Stimulated activated naive CD8-positive, alpha-beta T cell treated with anti-CD3 and anti-CD28 coated beads, Interleukin-15, Interleukin-2, amounts not matched to agents 100 ng/mL and 50 ng/mL, for 24 hours (primary cell): ENCODE measurements at regions not wholly inside any gene's neighbourhood (a gene's known extent, or its start where the extent isn't known, plus 50 kb on each side); places are given as distances from the start of the nearest gene placed in this dataset.

Source experiments
- H3K27ac Mint-ChIP-seq: one replicate; pipeline ENCODE4 v1.8.0; 2021; ENCODE audit warnings: mild to moderate bottlenecking, mixed read lengths
- H3K27me3 Mint-ChIP-seq: one replicate; pipeline ENCODE4 v1.8.0; 2021; ENCODE audit warnings: mixed read lengths
- H3K36me3 Mint-ChIP-seq: one replicate; pipeline ENCODE4 v1.8.0; 2021; ENCODE audit warnings: low read depth, mixed read lengths
- H3K4me1 Mint-ChIP-seq: one replicate; pipeline ENCODE4 v1.8.0; 2021; ENCODE audit warnings: low read depth, mixed read lengths
- H3K4me3 Mint-ChIP-seq: one replicate; pipeline ENCODE4 v1.8.0; 2021; ENCODE audit warnings: mild to moderate bottlenecking, mixed read lengths
- H3K9me3 Mint-ChIP-seq: one replicate; pipeline ENCODE4 v1.8.0; 2021; ENCODE audit warnings: mixed read lengths

DNA sequence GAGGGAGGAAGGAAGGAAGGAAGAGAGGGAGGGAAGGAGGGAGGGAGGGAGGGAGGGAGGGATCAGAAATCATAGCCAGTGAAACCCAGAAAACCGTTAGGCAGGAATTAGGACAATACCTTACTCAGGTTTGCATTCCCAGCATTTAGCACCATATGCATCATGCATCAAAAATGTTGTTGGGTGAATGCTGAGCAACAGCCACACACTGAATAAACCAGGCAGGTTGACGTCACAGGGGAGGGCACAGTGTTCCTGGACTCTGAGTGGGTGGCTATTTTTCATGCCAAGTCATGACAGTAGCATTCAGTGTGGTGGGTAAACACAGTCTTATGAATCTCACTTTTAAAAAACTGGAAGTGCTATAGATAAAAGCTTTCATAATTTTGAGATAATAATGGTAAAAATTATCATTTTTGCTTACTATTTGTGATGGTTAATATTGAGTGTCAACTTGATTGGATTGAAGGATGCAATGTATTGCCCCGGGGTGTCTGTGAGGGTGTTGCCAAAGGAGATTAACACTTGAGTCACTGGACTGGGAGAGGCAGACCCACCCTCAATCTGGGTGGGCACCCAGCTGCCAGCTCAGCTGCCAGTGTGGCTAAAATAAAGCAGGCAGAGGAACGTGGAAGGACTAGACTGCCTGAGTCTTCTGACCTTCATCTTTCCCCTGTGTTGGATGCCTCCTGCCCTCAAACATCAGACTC lies 199.1 kb upstream of the PRKCQ start:
- Mint-ChIP-seq H3K27ac (no peak overlapping the region), H3K4me1 (no peaks in the 10 kb centered on the region), H3K36me3 (no peaks in the 10 kb centered on the region), H3K27me3 (peaks cover 36% of the 10 kb centered on the region), H3K4me3 (no peak overlapping the region), H3K9me3 (no peaks in the 10 kb centered on the region)

DNA sequence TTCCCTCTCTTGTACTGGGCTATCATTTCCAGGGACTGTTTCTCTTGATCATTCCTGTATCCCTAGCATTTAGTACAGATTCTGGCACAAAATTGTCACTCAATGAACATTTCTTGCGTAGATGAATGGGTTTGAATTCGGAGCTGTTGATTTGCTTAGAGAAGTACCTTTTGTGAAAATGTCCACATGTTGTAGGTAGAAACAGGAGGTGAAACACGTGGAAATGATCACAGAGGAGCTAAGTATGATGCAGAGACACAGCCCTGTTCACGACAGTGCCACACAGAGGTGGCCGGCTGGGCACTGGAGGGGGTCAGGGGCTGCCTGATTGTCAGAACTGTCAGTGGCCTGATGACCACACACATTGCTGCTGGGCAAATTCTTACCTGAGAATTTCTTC lies 196.1 kb upstream of the PRKCQ start:
- H3K4me1 Mint-ChIP-seq, result no peaks in the 10 kb centered on the region

DNA sequence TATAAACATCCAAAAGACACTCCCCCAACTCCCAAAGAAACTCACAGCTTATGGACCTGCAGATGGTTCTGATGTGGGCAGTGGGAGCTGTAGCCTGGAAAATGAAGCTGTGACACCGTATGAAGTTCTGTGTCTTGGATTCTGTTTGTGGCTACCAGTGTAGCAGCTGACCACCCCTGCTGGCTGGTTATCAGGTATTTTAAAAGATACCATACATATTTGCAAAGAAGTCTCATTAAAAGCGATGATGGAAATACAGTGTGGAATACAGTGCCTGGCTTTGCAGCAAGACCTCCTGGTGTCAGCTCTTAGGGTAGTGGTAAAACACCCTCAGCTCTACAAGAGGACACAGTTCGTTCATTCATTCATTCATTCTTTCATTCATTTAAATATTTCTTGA lies 194.3 kb upstream of the PRKCQ start:
- no peaks in the 10 kb centered on the region for H3K36me3 Mint-ChIP-seq
- H3K9me3 Mint-ChIP-seq, result peaks cover 9% of the 10 kb centered on the region
- H3K4me3 Mint-ChIP-seq, result no peak overlapping the region
- H3K27ac Mint-ChIP-seq, result no peak overlapping the region
- H3K27me3 Mint-ChIP-seq, result peaks cover 26% of the 10 kb centered on the region
- no peaks in the 10 kb centered on the region for H3K4me1 Mint-ChIP-seq

More for the DNA sequence above, 196.1 kb upstream of the PRKCQ start:
- H3K27me3 Mint-ChIP-seq, result peaks cover 33% of the 10 kb centered on the region
- H3K27ac Mint-ChIP-seq, result no peak overlapping the region
- no peaks in the 10 kb centered on the region for H3K36me3 Mint-ChIP-seq
- H3K4me3 Mint-ChIP-seq, result no peak overlapping the region
- no peaks in the 10 kb centered on the region for H3K9me3 Mint-ChIP-seq

DNA sequence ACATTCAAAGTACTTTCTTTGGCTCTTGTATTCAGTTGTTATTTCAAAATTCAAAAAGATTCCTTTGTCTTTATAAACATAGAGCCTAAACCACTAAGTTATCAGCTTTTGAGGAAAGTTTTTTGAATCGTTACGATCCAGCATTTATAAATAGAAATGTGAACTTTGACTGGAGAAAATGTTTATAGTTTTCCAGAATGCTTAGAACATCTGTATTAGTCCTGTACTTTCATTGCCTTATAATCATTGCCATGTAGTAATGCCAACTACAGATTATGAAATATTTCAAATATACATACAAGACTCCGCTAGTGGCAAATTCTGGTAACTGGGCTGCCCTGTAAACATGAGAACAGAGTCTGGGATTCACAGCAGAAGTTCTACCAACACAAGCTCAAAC lies 191.3 kb upstream of the PRKCQ start:
- no peak overlapping the region for H3K27ac Mint-ChIP-seq
- no peak overlapping the region for H3K4me3 Mint-ChIP-seq
- no peaks in the 10 kb centered on the region for H3K4me1 Mint-ChIP-seq
- H3K9me3 Mint-ChIP-seq, result peaks cover 9% of the 10 kb centered on the region
- H3K36me3 Mint-ChIP-seq, result no peaks in the 10 kb centered on the region
- H3K27me3 Mint-ChIP-seq, result peaks cover 20% of the 10 kb centered on the region

DNA sequence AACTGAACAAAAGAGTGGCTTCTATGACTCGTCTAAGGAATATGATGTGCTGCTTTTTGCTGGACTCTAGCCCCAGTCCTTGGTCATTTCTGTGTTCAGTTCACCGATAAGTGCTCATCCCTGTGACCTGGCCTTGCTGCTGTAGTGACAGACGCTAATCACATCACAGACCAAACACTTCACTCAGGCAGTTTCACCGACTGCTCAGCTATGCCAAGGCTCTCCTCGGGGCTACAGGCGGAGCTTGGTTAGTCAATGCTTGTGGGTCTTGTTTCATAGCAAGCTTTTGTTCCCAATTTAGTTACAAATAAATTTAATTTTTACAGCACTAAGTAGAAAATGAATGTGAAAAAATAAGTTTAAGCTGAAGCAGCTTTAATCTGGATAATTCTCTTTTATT lies 190.8 kb upstream of the PRKCQ start:
- Mint-ChIP-seq H3K4me3 (no peak overlapping the region), H3K27ac (no peak overlapping the region), H3K4me1 (no peaks in the 10 kb centered on the region), H3K27me3 (peaks cover 22% of the 10 kb centered on the region), H3K9me3 (peaks cover 9% of the 10 kb centered on the region), H3K36me3 (no peaks in the 10 kb centered on the region)

DNA sequence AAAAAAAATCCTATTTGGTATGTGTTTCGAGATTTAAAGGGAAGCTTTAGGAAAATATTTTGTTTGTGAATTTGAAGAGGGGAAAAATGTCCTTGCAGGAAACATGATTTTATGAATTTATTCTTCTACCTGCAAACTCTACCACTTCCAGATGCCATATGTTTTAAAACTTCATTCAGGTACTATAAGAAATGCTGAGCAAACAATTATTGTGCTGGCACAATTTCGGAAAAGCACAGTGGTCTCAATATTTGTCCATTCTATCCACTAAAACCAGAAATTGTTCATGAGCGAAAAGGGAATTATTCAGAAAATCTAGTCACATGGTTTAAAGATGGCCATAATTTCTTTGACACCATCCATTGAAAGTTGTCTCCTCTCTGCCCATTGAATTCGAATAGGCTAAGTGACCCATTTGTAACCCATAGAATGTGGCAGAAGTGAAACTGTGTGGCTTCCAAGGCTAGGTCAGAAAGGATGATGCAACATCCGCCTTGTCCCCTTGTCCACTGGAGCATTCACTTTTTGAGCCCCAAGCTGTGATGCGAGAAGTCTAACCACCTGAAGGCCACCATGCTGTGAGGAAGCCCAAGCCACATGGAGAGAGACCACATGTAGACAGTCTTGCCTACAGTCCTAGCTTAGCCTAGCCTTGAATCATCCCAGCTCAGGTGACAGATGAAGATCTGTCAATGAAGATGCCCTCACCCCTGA lies 189.8 kb upstream of the PRKCQ start:
- Mint-ChIP-seq H3K4me3 (no peak overlapping the region), H3K27ac (no peak overlapping the region), H3K9me3 (peaks cover 9% of the 10 kb centered on the region), H3K27me3 (peaks cover 16% of the 10 kb centered on the region), H3K36me3 (no peaks in the 10 kb centered on the region), H3K4me1 (no peaks in the 10 kb centered on the region)

DNA sequence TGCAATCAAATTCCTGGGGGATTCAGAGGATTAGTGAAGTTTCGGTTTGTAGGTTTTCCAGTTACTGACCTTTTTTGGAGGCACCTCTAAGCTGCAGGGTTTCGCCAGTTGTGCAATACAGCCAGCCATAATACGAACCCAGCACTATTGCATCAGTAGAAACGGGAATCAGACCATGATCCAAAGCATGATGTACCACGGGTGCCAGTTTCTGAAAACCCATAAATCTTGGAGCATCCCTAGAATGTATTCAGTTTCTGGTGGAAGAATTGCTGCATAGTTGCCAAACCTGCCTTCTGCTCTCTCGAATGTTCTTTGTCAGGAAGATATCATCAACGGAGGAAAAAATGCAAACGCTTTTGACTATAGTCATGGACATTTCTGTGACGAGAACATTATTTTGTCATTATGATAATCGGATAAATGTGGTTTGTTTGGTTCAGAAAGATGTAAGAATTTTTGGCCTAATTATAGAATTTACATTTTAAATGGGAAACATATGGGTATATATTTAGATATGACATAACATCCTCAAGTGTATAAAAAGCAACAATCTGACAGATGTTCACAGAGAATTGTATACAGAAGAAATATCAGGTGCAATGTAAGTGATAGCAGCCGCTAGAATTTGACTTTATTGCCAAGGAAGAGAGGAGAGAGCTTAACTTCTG lies 186.2 kb upstream of the PRKCQ start:
- no peak overlapping the region for H3K27ac Mint-ChIP-seq
- H3K36me3 Mint-ChIP-seq, result no peaks in the 10 kb centered on the region
- no peaks in the 10 kb centered on the region for H3K4me1 Mint-ChIP-seq
- H3K27me3 Mint-ChIP-seq, result peaks cover 36% of the 10 kb centered on the region
- H3K9me3 Mint-ChIP-seq, result peaks cover 9% of the 10 kb centered on the region
- no peak overlapping the region for H3K4me3 Mint-ChIP-seq

DNA sequence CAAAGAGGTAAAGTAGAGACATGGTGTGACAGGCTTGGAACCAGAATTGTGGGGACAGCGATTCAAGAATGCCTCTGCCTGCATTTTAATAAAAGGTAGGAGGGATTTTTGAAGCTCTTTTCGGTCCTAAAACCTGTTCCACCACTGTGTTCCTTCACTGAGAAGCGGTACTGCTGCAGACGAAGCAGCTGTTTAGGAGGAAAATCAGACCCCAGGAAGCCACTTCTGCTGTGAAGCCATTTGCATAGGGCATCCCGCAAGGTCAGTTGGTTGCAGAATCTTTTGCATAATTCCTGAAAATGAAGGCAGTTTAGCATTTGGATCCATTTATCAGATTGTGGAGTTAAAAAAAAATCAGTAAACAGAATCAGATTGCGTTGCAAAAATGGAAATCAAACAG lies 183.3 kb upstream of the PRKCQ start:
- Mint-ChIP-seq H3K9me3 (no peaks in the 10 kb centered on the region), H3K4me1 (no peaks in the 10 kb centered on the region), H3K27ac (no peak overlapping the region), H3K4me3 (no peak overlapping the region), H3K27me3 (peaks cover 44% of the 10 kb centered on the region), H3K36me3 (no peaks in the 10 kb centered on the region)

DNA sequence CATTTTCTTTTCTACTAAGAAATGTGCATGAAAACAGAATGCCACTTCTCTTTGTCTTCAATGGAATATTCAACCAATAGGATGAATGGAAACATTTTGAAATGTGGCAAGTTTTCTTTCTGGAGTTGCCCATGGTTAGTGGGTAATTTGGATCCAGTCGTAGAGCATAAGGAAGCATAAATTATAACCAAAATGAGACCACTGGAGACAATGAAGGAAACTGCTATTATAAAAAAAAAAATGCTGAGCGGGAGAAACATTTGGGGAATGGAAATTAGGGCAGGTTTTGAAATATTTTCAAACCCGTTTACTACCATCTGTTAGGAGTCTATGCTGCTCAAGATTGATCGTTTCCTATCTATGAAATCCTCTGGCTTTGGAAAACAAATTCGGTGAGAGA lies 182.9 kb upstream of the PRKCQ start:
- Mint-ChIP-seq H3K27ac (no peak overlapping the region), H3K9me3 (no peaks in the 10 kb centered on the region), H3K27me3 (peaks cover 47% of the 10 kb centered on the region), H3K4me1 (no peaks in the 10 kb centered on the region), H3K4me3 (no peak overlapping the region), H3K36me3 (no peaks in the 10 kb centered on the region)

DNA sequence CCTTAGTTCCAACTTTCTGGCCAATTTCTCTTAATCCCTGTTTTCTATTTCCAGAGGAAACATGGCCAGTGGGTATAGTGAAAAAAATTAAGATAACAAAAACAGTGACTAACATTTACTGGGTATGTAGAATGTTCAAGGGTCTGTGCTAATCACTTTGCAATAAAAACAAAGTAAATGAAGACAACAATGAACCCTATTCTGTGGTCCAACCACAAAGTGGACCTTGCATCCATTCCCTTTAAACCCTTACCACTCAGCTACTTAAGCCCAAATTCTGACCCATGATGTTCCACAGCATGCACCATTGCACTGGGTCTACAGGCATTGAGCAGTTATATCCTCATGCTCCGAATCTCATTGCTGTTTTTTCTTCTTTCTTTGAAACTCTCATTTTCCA lies 179.9 kb upstream of the PRKCQ start:
- H3K4me1 Mint-ChIP-seq, result no peaks in the 10 kb centered on the region
- H3K9me3 Mint-ChIP-seq, result no peaks in the 10 kb centered on the region
- peaks cover 53% of the 10 kb centered on the region for H3K27me3 Mint-ChIP-seq
- no peaks in the 10 kb centered on the region for H3K36me3 Mint-ChIP-seq
- H3K4me3 Mint-ChIP-seq, result no peak overlapping the region
- no peak overlapping the region for H3K27ac Mint-ChIP-seq

DNA sequence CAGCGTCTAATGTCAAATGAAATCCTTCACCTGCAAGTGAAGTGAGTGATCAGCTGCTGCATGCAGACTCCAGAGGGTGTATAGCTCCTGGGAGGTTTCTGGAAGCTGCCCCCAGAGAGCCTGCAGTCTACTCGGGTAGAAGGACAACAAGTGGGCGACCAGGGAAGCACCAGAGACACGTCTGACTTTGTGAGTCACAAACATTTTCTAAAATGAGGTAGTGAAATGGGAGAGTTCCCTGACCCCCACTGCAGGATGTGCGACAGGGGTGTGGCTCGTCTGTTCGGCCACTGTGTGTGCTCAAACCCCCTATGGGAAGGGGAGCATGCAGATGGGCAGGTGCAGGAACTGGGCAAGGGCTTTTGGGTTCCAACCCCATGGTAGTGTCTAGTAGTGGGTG lies 177.1 kb upstream of the PRKCQ start:
- H3K36me3 Mint-ChIP-seq, result no peaks in the 10 kb centered on the region
- H3K4me1 Mint-ChIP-seq, result no peaks in the 10 kb centered on the region
- no peak overlapping the region for H3K4me3 Mint-ChIP-seq
- peaks cover 47% of the 10 kb centered on the region for H3K27me3 Mint-ChIP-seq
- H3K9me3 Mint-ChIP-seq, result no peaks in the 10 kb centered on the region
- H3K27ac Mint-ChIP-seq, result no peak overlapping the region

DNA sequence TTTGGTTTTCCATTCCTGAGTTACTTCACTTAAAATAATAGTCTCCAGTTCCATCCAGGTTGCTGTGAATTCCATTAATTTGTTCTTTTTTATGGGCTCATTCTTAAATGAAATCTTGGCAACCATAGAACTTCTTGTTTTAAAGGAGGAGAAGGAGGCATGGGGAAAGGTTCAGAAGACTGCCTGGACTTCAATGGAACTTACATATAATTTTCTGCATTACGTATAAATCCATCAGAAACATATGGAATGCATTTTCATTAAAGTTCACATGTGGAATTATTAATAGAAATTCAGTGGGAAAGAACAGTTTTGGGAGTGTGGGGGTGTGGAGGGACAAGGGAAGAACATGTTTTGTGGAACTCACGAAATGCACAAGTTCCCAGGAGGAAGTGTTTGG lies 176.6 kb upstream of the PRKCQ start:
- Mint-ChIP-seq H3K27ac (no peak overlapping the region), H3K27me3 (peaks cover 46% of the 10 kb centered on the region), H3K4me1 (no peaks in the 10 kb centered on the region)

DNA sequence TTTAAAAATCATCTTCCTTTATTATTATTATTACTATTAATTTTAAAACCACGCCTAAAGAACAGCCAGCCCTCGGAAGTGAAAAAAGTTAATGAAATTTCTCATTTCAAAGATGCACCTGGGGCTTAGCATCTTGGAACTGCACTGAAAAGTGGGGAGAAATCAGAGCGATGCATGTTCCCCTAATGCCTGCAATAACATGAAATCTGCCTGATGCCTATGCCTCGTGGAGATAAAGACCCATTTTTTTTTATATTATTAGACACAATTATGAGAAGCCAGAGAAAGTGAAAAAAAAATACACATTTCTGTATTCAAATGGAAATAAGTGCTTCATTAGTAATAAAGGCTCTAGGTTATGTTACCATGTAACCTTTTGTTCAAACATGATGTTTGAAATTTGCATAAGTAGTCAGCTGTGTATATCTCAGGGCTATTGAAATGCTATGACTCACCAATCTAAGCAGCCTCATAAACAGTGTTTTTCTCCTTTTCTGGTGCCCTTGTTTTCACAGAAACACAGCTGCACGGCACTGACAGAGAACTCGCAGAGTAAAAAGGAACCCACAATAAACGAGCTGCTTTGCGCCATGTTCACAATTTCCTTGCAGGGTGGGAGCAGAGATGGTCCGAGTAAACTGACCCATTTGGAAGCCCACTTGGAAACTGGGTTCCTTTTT lies 175.8 kb upstream of the PRKCQ start:
- Mint-ChIP-seq H3K27me3 (peaks cover 48% of the 10 kb centered on the region), H3K4me3 (no peak overlapping the region), H3K27ac (no peak overlapping the region), H3K4me1 (no peaks in the 10 kb centered on the region), H3K9me3 (peaks cover 6% of the 10 kb centered on the region), H3K36me3 (no peaks in the 10 kb centered on the region)

More for the DNA sequence above, 176.6 kb upstream of the PRKCQ start:
- no peak overlapping the region for H3K4me3 Mint-ChIP-seq
- H3K9me3 Mint-ChIP-seq, result no peaks in the 10 kb centered on the region
- H3K36me3 Mint-ChIP-seq, result no peaks in the 10 kb centered on the region

DNA sequence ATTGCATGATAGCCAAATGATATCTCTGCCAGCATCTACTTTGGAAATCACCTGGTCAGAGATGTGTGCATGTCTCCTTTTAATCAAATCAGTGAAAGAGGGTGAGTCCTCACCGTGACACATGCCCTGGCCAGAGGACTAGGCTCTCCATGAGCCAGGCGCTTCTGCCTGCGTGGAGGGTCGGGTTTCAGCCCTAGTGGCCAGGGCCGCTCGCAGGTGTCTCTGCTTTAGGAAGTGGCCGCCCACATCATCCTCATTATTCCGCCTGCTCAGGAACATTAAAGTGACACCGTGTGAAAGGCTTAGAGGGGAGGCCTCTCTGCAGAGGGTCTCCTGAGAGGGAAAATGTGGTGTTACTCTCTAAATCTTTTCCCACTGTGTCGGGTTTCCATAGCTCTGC lies 173.6 kb upstream of the PRKCQ start:
- no peak overlapping the region for H3K4me3 Mint-ChIP-seq
- H3K4me1 Mint-ChIP-seq, result no peaks in the 10 kb centered on the region
- no peak overlapping the region for H3K27ac Mint-ChIP-seq
- no peaks in the 10 kb centered on the region for H3K36me3 Mint-ChIP-seq
- H3K27me3 Mint-ChIP-seq, result peaks cover 43% of the 10 kb centered on the region
- peaks cover 11% of the 10 kb centered on the region for H3K9me3 Mint-ChIP-seq

DNA sequence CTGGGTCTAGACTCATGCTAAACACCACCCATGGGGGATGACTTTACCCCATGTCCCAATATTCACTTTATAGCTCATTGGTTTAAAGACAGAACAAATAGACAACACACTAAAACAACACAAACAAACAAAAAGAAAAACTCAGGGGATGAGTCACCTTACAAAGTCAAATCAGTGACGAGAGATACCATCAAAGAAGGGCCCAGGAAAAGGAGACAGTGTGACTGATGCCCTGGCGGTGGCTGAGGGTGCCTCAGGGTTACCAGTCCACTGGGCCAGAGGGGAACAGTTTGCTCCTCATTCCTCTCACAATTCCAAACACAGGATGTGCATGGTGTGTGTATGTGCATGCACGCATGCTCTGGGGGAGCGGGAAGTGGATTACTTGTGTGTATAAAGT lies 171.3 kb upstream of the PRKCQ start:
- Mint-ChIP-seq H3K27ac (no peak overlapping the region), H3K4me3 (no peak overlapping the region), H3K9me3 (peaks cover 11% of the 10 kb centered on the region), H3K36me3 (no peaks in the 10 kb centered on the region), H3K27me3 (peaks cover 38% of the 10 kb centered on the region), H3K4me1 (no peaks in the 10 kb centered on the region)
